NCI-H69 (cell line): ENCODE measurements at regions not wholly inside any gene's neighbourhood (a gene's known extent, or its start where the extent isn't known, plus 50 kb on each side); places are given as distances from the start of the nearest gene placed in this dataset.

Source experiments
- DNase-seq: peaks from one replicate; lab custom pipeline; 2025; lab: John Stamatoyannopoulos, UW

DNA sequence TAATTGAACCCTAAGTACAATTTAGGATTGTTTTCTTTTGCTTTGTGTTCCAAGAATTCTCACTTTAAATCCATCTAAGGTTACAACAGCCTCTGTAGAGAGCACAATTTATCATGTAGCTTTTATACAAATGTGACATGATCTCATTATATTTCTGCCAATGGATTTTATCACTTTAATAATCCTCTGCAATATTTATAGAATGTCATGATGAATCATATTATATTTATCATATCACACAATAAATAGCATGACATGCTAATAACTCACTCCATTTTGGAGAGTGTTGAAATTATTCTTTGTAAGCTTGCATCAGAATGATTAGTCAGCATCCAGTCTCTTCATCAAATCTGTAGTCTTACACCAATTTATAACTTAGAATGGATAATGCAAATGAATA lies 280.6 kb upstream of the ZNF717 start:
- peak; percentile 80 for DNase-seq

- DNase-seq = no peak
Observed at GRCh38 chr3:76078101-76078500, 292.8 kb upstream of the ZNF717 start.

DNA sequence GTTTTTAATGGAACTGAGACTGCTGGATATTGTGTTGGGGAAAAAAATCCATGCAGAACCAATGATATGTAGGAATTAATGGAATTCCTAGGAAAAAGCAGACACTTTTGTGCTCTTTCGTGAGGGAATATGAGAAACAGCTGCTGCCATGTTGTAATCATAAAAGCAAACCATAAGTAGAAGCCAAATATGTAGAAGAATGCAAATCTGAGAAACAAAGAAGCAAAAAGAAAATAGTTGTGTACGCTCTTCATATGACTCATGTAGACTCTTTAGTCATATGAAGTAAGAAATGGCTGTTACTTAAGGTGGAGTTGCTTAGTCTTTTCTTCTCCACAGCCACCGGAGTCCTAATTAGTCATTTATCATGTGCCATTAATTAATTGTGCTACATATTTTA lies 298.6 kb upstream of the ZNF717 start:
- DNase-seq = no peak

GRCh38 chr3:76096036-76096435 lies 310.7 kb upstream of the ZNF717 start:
- no peak for DNase-seq

GRCh38 chr3:76096836-76097588 lies 311.7 kb upstream of the ZNF717 start:
- peak; percentile 27 for DNase-seq

- no peak for DNase-seq
Observed at GRCh38 chr3:76097589-76097969, 312.2 kb upstream of the ZNF717 start.

- no peak for DNase-seq
Observed at GRCh38 chr3:76099956-76100355, 314.6 kb upstream of the ZNF717 start.

- DNase-seq = peak; percentile 39
Observed at GRCh38 chr3:76107935-76108570, 322.7 kb upstream of the ZNF717 start.

DNA sequence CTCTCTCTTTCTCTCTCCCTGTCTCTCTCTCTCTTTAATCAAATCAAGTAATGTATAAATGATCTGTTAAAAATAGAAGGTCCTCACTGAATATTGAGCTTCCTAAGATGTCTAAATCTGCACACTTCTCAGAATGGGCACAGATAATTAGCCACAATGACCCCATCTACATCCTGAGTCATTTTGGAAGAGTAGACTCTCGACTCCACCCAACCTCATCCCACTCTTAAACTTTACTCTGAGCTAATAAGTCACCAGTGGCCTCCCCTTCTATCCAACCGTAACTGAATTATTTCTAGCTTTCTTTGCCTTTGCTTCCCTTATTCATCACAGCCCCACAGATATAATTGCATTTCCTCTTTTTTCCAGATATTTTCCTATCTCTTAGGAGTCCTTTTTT lies 326.5 kb upstream of the ZNF717 start:
- no peak for DNase-seq

GRCh38 chr3:76122007-76122406 lies 336.7 kb upstream of the ZNF717 start:
- DNase-seq = no peak

DNA sequence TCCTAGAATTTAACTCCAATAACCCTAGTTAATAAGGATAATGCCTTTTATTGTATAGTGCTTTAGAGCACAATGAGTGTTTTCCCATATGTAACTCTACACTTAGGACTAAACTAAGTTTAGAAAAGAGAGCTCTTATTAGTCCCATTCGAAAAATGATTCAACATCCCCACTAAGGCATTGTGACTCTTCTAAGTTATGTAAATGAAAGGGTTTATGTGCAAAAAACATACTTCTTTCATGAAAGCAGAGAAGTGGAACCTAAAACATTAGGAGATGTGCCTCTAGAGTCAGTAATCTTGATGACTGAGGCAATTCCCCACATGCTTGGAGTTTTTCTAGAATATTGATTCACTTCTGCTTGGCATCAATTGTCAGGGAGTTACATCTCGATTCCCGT lies 344.1 kb upstream of the ZNF717 start:
- DNase-seq = no peak

GRCh38 chr3:76131396-76132153 lies 346.2 kb upstream of the ZNF717 start:
- DNase-seq = peak; percentile 4

DNA sequence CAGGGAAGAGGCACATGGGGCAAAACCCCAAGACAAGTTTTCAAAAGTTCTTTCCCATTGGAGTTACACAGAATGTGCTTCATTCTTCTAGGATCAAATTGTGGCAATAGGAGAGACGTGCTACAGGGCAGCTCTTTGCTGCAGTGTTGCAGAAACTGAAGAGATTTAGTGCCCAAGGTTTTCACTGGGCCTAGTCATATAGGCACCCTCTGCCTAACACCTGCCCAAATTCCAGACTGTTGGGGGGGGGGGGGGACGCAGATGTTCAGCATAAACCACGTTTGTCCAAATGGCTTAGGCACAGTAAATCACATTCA lies 346.8 kb upstream of the ZNF717 start:
- DNase-seq = peak; percentile 15

- no peak for DNase-seq
Observed at GRCh38 chr3:76134166-76134565, 348.8 kb upstream of the ZNF717 start.

DNA sequence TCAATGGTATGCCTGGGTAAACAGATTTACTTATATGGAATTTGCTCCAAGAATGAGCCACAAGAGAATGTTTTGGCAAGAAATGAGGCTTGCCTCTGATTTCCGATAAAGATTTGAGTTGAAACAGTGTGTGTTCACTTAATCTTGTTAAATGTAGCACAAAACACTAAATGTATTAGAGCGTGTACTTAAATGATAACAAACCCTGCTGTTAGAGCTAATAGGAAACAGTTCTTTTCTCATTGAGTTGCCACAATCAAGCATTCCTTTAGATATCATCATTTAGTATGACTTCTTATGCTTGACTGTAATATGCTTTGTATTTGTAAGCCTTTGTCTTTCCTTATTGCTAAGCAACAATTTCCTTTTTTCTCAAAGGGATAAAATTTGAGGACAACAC lies 353.6 kb upstream of the ZNF717 start:
- DNase-seq = no peak

- DNase-seq = no peak
Observed at GRCh38 chr3:76147846-76148245, 362.5 kb upstream of the ZNF717 start.

DNA sequence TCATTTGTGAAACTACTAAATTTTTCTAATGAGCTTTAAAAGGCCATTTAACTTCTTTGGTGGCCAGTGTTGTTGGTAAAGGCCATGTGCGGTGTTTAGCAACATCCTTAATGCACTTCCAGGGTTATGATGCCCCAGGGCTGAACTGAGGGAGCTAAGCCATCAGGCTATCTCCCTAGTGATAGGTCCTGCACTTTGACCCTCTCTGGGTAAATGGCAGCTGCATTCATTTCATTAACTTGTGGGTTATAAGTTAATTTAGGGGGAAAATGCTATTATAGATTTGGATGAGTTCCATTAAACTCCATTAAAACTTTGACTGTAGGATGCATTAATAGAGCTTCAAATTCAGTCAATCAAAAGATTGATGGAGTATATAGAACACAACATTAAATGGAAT lies 366.7 kb upstream of the ZNF717 start:
- no peak for DNase-seq

DNA sequence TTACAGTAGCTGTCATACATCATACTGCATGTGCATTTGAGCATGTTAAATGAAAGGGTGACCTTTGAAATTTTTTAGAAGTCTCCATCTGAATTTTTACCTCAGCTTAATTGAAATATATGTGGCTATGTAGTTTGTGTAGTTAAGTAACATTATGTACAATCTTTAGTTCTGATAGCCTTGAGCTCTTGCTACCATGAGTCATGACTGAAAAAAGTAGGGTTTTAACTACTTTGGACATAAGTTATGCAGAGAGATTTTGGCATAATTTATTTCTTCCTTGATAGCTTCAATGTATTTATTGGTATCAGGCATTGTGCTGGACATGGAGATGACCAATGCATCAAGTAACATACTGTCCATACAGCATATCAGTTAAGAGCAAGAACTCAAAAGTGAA lies 376.5 kb upstream of the ZNF717 start:
- DNase-seq = no peak

- DNase-seq = no peak
Observed at GRCh38 chr3:76171647-76172046, 386.3 kb upstream of the ZNF717 start.

GRCh38 chr3:76177610-76178009 lies 392.3 kb upstream of the ZNF717 start:
- DNase-seq = peak; percentile 87

- no peak for DNase-seq
Observed at GRCh38 chr3:76178412-76178811, 393.1 kb upstream of the ZNF717 start.

DNA sequence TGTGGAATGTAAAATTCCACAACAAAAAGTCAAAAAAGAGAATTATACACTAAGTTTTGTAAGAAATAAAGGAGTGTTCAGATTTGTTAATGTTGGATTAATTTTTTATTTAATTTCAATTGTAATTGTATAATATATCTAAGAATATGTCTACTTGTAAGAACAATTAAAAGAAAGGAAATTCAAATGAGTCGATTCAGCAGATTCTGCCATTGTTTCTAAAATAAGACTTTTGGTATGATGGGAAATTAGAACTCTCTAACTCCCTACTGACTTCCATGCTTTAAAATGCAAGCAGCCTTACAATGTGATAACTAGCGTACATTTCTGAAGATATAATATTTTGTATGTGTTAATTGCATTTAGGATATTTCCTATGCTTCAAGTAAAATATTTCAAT lies 395.9 kb upstream of the ZNF717 start:
- no peak for DNase-seq

- no peak for DNase-seq
Observed at GRCh38 chr3:76198086-76198485, 412.7 kb upstream of the ZNF717 start.
